ENCODE measurements at regions not wholly inside any gene's neighbourhood (a gene's known extent, or its start where the extent isn't known, plus 50 kb on each side); places are given as distances from the start of the nearest gene placed in this dataset.

GRCh38 chr1:189605226-189605625 is 872.4 kb downstream of the BRINP3 start:
- WGBS, 5 donors: 64 to 86% (median 70%) methylated on average over 2 of the region's 2 CpGs
- no peaks in the 10 kb centered on the region for H3K27me3 ChIP-seq (replicated peaks in 1 of 7)
- H3K4me1 ChIP-seq: no peaks in the 10 kb centered on the region
- intact Hi-C loops (cut with DNase I; ENCODE audit: low total_unique reads): no loop called here
- TF ChIP-seq, protein P1, sequence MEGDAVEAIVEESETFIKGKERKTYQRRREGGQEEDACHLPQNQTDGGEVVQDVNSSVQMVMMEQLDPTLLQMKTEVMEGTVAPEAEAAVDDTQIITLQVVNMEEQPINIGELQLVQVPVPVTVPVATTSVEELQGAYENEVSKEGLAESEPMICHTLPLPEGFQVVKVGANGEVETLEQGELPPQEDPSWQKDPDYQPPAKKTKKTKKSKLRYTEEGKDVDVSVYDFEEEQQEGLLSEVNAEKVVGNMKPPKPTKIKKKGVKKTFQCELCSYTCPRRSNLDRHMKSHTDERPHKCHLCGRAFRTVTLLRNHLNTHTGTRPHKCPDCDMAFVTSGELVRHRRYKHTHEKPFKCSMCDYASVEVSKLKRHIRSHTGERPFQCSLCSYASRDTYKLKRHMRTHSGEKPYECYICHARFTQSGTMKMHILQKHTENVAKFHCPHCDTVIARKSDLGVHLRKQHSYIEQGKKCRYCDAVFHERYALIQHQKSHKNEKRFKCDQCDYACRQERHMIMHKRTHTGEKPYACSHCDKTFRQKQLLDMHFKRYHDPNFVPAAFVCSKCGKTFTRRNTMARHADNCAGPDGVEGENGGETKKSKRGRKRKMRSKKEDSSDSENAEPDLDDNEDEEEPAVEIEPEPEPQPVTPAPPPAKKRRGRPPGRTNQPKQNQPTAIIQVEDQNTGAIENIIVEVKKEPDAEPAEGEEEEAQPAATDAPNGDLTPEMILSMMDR (IDR thresholded peaks at IDR 0.05 in 8 of 11, conservative IDR thresholded peaks at IDR 0.05 in 3 of 11): no peak
- TF ChIP-seq POLR2AphosphoS5 (IDR thresholded peaks at IDR 0.05): no peak
- no peak for TF ChIP-seq POLR2A (IDR thresholded peaks at IDR 0.05)
- DNase-seq: no peak
- no peak overlapping the region for H3K4me3 ChIP-seq
- H3K9me3 ChIP-seq: peaks cover 0 to 11% (median 2%) of the 10 kb centered on the region in 8 donors
- H3K27ac ChIP-seq: no peak overlapping the region
- H3K36me3 ChIP-seq: no peaks in the 10 kb centered on the region

DNA sequence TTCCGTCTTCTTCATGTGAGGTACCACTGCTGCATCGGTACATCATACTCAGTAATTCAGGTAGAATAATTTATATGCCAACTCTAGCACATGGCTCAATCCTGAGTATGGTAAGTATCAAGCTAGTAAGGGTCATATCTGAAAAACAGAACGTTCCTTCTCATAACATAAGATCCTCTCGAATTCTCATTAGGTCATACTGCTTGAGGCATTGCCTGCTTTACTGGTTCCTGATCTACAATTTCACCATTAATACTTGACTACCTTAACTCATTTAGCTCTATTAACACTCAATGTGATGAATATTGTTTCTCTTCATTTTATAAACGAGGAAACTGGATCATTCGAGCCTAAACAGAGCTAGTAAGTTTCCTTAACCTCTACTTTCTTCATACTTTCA is 871.6 kb downstream of the BRINP3 start:
- no peaks in the 10 kb centered on the region for H3K27me3 ChIP-seq (replicated peaks in 1 of 7)
- intact Hi-C loops (cut with DNase I; ENCODE audit: low total_unique reads): no loop called here
- H3K4me1 ChIP-seq: no peaks in the 10 kb centered on the region
- H3K9me3 ChIP-seq: peaks cover 0 to 11% (median 2%) of the 10 kb centered on the region in 8 donors
- no peak for TF ChIP-seq POLR2AphosphoS5 (IDR thresholded peaks at IDR 0.05)
- H3K27ac ChIP-seq: no peak overlapping the region
- no peaks in the 10 kb centered on the region for H3K36me3 ChIP-seq
- DNase-seq: no peak
- 72 to 86% (median 78%) methylated on average over 6 of the region's 6 CpGs for WGBS, 5 donors
- H3K4me3 ChIP-seq: no peak overlapping the region

- Histone ChIP-seq H3K4me3 (no peak overlapping the region), H3K36me3 (no peaks in the 10 kb centered on the region), H3K4me1 (no peaks in the 10 kb centered on the region), H3K27ac (no peak overlapping the region), H3K9me3 (peaks cover 0 to 8% (median 2%) of the 10 kb centered on the region in 8 donors), H3K27me3 (replicated peaks in 1 of 7) (no peaks in the 10 kb centered on the region)
- 60 to 79% (median 72%) methylated on average over 2 of the region's 2 CpGs for WGBS, 5 donors
- intact Hi-C loops (cut with DNase I; ENCODE audit: low total_unique reads): no loop called here
- no peak for TF ChIP-seq POLR2AphosphoS5 (IDR thresholded peaks at IDR 0.05)
- TF ChIP-seq, protein P1 (IDR thresholded peaks at IDR 0.05 in 8 of 11, conservative IDR thresholded peaks at IDR 0.05 in 3 of 11): no peak
- TF ChIP-seq POLR2A (IDR thresholded peaks at IDR 0.05): no peak
- no peak for DNase-seq
Observed at GRCh38 chr1:189606795-189607476, 870.7 kb downstream of the BRINP3 start.

- no peak for TF ChIP-seq POLR2A (IDR thresholded peaks at IDR 0.05)
- TF ChIP-seq, protein P1 (IDR thresholded peaks at IDR 0.05 in 8 of 11, conservative IDR thresholded peaks at IDR 0.05 in 3 of 11): no peak
- no peak for TF ChIP-seq POLR2AphosphoS5 (IDR thresholded peaks at IDR 0.05)
- WGBS, 5 donors: 55 to 82% (median 63%) methylated on average over 1 of the region's 1 CpG
- Histone ChIP-seq H3K27me3 (replicated peaks in 1 of 7) (no peaks in the 10 kb centered on the region), H3K4me3 (no peak overlapping the region), H3K27ac (no peak overlapping the region), H3K9me3 (peaks cover 0 to 5% (median 2%) of the 10 kb centered on the region in 8 donors), H3K36me3 (no peaks in the 10 kb centered on the region), H3K4me1 (no peaks in the 10 kb centered on the region)
- intact Hi-C loops (cut with DNase I; ENCODE audit: low total_unique reads): no loop called here
- no peak for DNase-seq
Observed at GRCh38 chr1:189607477-189608096, 870.1 kb downstream of the BRINP3 start.
